ENCODE measurements at regions not wholly inside any gene's neighbourhood (a gene's known extent, or its start where the extent isn't known, plus 50 kb on each side); places are given as distances from the start of the nearest gene placed in this dataset.
A peak's percentile ranks its signal among the peaks of the same experiment; 100 is the strongest.

DNA sequence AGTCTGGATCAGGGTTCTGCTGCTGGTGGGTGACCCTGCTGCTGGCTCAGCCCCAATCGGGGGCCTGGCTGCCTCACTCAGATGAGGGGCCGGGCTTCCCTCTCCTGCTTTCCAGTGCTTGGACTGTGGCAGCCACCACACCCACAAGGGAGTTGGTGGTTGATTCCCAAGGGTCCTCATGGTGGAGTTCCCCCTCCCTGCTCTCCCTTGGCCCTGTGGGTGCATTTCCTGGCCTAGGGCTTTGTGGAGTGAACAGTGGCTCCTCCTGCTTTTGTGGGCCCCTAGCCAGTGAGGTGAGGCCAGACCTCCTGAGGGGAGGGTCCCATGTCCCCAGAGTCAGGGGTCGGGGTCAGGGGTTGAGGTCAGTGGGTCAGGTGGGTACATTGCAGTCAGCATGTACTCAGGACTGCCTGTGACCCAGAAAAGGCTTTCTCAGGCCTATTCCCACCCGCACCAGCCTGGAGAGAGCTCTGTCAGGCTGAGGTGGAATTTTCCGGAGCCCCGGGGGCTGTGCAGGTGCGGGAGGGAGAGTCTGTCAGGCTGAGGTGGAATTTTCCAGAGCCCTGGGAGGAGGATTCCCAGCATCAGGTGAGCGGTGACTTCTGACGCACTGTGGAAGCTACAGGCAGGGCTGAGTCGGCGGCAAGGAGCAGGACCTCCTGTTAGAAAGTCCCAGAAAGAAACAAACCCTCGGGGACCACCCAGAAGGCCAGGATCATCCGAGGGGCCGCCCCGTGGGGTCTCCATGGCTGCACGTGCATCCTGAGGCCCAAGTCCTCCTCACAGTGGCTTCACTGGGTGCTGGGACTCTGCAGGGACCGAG, 94.4 kb upstream of the INSIG1 start:
- H3K36me3 ChIP-seq = no peaks in the 10 kb centered on the region
- H3K27me3 ChIP-seq = no peaks in the 10 kb centered on the region
- peak overlapping the region; percentile 26 to 99 (median 96); a peak in 20 of 22 replicates for H3K27ac ChIP-seq
- H3K9me3 ChIP-seq (replicated peaks in 1 of 11) = peaks cover 0 to 9% (median 3%) of the 10 kb centered on the region in 11 experiments; a peak in 6 of 22 replicates
- TF ChIP-seq Cebpa-rat (IDR thresholded peaks at IDR 0.05) = no peak
- peaks cover 51 to 67% (median 57%) of the 10 kb centered on the region in 10 experiments for H3K4me1 ChIP-seq
- no peaks in the 10 kb centered on the region for H4K20me1 ChIP-seq
- peak overlapping the region; percentile 32 to 92 (median 64); a peak in 19 of 22 replicates for H3K9ac ChIP-seq
- peak overlapping the region in 3 of 10 experiments; percentile 9 to 41 (median 27); a peak in 4 of 20 replicates for H3K4me3 ChIP-seq
- peak overlapping the region; percentile 87 to 97 (median 93) for H3K4me2 ChIP-seq

DNA sequence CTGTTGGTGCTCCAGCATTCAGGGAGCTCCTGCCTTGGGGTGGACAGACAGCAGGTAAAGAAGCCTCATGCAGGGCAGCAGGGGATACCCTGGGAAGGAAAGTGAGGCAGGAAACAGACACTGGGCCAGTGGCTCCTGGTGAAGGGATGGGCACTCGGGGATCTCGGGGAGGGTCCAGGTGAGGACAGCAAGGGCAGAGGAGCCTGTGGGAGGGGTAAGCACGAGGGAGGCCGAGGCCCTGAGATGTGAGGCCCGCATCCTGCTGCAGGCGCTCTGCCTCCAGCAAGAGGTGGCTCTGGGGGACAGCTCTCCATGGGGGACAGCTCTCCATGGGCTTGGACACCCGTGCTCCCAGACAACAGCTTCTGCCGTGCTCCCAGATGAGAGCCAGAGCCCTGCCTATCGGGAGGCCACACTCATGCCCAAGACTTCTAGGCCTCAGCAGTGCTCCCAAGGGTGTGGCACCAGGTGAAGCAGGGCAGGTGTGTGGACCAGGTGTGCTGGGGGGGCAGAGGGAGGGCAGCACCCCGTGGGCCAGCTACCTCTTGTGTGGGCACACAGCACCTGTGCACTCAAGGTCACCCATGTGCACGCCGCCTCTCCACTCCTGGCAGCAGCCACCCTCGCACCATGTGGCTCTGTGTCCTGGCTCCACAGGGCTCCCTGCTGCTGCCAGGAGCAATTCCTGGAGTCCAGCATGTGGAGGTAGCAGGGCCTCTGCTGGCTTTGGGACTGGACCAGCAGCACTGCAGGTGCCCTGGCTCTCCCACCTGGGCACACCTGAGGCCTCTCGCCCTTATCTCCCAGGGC, 93.6 kb upstream of the INSIG1 start:
- Histone ChIP-seq H3K4me2 (peak overlapping the region; percentile 87 to 97 (median 93)), H3K27me3 (no peaks in the 10 kb centered on the region), H4K20me1 (no peaks in the 10 kb centered on the region), H3K4me3 (peak overlapping the region in 3 of 10 experiments; percentile 27 to 73 (median 41); a peak in 3 of 20 replicates), H3K36me3 (no peaks in the 10 kb centered on the region), H3K4me1 (peaks cover 53 to 72% (median 61%) of the 10 kb centered on the region in 10 experiments), H3K27ac (peak overlapping the region in 10 of 11 experiments; percentile 26 to 99 (median 98); a peak in 18 of 22 replicates), H3K9ac (peak overlapping the region in 10 of 11 experiments; percentile 32 to 95 (median 66); a peak in 16 of 22 replicates), H3K9me3 (replicated peaks in 1 of 11) (peaks cover 0 to 4% (median 0%) of the 10 kb centered on the region in 11 experiments; a peak in 1 of 22 replicates)
- no peak for TF ChIP-seq Cebpa-rat (IDR thresholded peaks at IDR 0.05)

DNA sequence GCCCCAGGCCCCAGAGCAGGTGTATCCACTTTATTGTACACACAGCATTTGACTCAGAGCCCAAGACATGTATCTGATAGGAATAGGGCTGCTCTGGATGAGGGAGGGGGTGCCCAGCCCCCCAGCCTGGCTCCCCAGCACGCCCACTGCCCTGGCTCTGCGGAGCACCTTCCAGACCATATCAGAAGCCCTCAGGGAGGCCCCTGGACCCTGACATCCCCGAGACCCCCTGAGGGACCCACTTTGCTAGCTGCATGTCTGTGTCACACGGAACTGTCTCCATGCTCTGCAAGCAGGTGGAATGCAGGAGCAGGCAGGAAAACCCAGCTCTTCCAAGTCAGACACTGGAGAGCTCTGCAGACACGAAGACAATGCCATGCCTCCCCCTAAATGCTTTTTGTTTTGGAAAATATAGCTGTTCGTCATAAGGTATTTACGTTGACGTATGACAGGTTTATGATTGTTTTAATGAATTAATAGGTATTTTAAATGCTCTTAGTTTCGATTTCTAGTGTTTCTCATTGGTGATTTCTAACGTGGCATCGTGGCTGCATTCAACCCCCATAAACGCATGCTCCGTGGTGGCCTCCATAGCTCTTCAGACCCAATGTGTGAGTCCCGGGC, 92.8 kb upstream of the INSIG1 start:
- H3K36me3 ChIP-seq = no peaks in the 10 kb centered on the region
- peaks cover 0 to 4% (median 0%) of the 10 kb centered on the region in 11 experiments; a peak in 1 of 22 replicates for H3K9me3 ChIP-seq (replicated peaks in 1 of 11)
- peaks cover 49 to 72% (median 65%) of the 10 kb centered on the region in 10 experiments for H3K4me1 ChIP-seq
- peak overlapping the region; percentile 93 to 99 (median 98); a peak in 21 of 22 replicates for H3K27ac ChIP-seq
- peak overlapping the region in 10 of 11 experiments; percentile 84 to 96 (median 92); a peak in 20 of 22 replicates for H3K9ac ChIP-seq
- H3K4me3 ChIP-seq = peak overlapping the region; percentile 53 to 74 (median 64); a peak in 17 of 20 replicates
- no peaks in the 10 kb centered on the region for H3K27me3 ChIP-seq
- TF ChIP-seq Cebpa-rat (IDR thresholded peaks at IDR 0.05) = no peak
- H4K20me1 ChIP-seq = no peaks in the 10 kb centered on the region
- peak overlapping the region; percentile 87 to 97 (median 93) for H3K4me2 ChIP-seq

DNA sequence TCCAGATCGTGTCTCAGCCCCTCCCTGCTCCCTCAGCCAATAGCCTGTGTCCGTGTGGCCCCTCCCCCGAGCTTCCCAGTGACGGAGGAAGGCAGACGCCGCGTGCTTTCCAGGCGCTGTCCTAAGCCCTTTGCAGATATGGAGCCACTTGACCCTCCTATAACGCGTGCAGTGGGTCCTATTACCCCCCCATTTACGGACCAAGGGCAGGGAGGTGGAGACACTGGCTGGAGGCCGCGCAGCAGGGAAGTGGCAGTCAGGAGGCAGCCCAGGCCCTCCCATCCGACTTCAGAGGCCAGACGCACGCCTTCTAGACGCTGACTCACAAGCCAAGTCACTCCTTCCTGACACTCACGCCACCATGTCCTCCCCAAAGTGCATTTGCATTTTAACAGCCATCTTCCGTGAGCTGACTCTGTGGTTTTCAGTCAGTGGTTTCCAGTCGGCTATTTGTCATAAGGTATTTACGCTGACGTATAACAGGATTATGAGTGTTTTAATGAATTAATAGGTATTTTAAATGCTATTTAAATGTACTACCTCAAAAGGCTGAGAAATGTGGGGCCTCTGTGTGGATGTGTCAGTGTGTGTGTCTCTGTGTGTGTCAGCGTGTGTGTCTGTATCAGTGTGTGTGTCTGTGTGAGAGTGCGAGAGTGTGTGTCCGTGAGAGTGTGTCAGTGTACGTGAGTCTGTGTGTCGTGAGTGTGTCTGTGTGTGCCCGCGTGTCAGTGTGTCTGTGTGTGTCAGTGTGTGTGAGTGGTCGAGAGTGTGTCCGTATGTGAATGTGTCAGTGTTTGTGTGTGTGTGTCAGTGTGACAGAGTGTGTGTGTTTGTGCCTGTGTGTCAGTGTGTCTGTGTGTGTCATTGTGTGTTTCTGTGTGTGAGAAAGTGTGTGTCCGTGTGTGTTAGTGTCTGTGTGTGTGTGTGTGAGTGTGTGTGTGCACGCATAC, 92.0 kb upstream of the INSIG1 start:
- Histone ChIP-seq H3K36me3 (no peaks in the 10 kb centered on the region), H3K4me1 (peaks cover 46 to 72% (median 65%) of the 10 kb centered on the region in 10 experiments), H3K27ac (peak overlapping the region; percentile 93 to 99 (median 98)), H3K4me3 (peak overlapping the region; percentile 53 to 74 (median 64)), H3K9me3 (replicated peaks in 1 of 11) (peaks cover 0 to 4% (median 0%) of the 10 kb centered on the region in 11 experiments; a peak in 1 of 22 replicates), H3K27me3 (no peaks in the 10 kb centered on the region), H3K4me2 (peak overlapping the region; percentile 87 to 97 (median 93)), H4K20me1 (no peaks in the 10 kb centered on the region), H3K9ac (peak overlapping the region; percentile 84 to 96 (median 92))
- no peak for TF ChIP-seq Cebpa-rat (IDR thresholded peaks at IDR 0.05)

DNA sequence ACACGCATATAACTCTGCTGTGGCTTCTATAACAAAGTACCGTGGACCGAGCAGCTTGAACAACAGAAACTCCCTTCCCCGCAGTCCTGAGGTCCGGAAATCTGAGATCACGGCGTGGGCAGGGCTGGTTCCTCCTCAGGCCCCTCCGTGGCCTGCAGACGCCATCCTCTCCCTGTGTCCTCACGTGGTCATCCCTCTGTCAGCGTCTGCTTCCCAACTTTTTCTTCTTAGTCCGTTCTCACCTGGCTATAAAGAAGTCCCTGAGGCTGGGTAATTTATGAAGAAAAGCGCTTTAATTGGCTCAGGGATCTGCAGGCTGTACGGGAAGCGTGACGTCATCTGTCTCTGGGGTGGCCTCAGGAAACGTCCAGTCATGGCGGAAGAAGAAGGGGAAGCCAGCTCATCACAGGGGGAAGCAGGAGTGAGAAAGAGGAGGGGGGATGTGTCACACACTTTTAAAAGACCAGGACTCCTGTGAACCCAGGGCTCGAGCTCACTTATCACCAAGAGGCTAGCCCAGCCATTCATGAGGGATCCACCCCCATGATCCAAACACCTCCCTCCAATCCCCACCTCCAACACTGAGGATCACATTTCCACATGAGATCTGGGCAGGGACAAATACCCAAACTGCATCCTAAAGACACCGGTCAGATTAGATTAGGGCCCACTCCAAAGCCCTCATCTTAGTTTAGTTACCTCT, 91.2 kb upstream of the INSIG1 start:
- Histone ChIP-seq H3K36me3 (no peaks in the 10 kb centered on the region), H3K4me3 (peak overlapping the region; percentile 53 to 74 (median 64)), H3K9ac (peak overlapping the region; percentile 84 to 96 (median 92)), H3K9me3 (replicated peaks in 1 of 11) (peaks cover 0 to 4% (median 0%) of the 10 kb centered on the region in 11 experiments; a peak in 1 of 22 replicates), H3K27ac (peak overlapping the region; percentile 93 to 99 (median 98)), H4K20me1 (no peaks in the 10 kb centered on the region), H3K4me2 (peak overlapping the region; percentile 87 to 97 (median 93)), H3K4me1 (peaks cover 46 to 72% (median 65%) of the 10 kb centered on the region in 10 experiments), H3K27me3 (no peaks in the 10 kb centered on the region)
- TF ChIP-seq Cebpa-rat (IDR thresholded peaks at IDR 0.05) = no peak

DNA sequence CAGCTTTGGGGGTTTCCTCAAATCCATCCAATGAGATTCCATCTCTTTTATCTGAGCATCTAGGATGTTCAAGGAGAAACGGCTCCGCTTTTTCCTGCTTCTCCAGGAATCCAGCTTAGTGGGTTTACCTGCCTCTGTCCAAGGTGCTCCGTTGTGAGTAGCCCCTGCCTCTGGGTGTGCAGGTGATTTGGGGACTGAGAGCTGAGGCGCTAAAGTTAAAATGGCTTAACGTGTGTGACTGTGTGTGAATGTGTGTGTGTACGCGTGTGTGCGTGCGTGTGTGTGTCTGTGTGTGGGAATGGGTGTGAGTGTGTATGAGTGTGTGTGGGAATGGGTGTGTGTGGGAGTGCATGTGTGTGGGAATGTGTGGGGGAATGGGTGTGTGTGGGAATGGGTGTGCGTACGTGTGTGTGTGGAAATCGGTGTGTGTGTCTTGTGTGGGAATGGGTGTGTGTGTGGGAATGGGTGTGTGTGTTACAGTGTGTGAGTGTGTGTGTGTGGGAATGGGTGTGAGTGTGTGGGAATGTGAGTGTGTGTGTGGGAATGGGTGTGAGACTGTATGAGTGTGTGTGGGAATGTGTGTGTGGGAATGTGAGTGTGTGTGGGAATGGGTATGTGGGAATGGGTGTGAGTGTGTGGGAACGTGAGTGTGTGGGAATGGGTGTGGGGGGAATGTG, 90.2 kb upstream of the INSIG1 start:
- no peaks in the 10 kb centered on the region for H3K27me3 ChIP-seq
- H3K27ac ChIP-seq = peak overlapping the region; percentile 93 to 99 (median 98); a peak in 21 of 22 replicates
- no peaks in the 10 kb centered on the region for H4K20me1 ChIP-seq
- peak overlapping the region; percentile 87 to 97 (median 93) for H3K4me2 ChIP-seq
- no peak overlapping the region for H3K4me3 ChIP-seq
- H3K4me1 ChIP-seq = peaks cover 46 to 63% (median 57%) of the 10 kb centered on the region in 10 experiments
- no peaks in the 10 kb centered on the region for H3K36me3 ChIP-seq
- peak overlapping the region in 8 of 11 experiments; percentile 84 to 96 (median 92); a peak in 11 of 22 replicates for H3K9ac ChIP-seq
- no peaks in the 10 kb centered on the region for H3K9me3 ChIP-seq (replicated peaks in 1 of 11)
- no peak for TF ChIP-seq Cebpa-rat (IDR thresholded peaks at IDR 0.05)
